ENCODE measurements at regions not wholly inside any gene's neighbourhood (a gene's known extent, or its start where the extent isn't known, plus 50 kb on each side); places are given as distances from the start of the nearest gene placed in this dataset.

DNA sequence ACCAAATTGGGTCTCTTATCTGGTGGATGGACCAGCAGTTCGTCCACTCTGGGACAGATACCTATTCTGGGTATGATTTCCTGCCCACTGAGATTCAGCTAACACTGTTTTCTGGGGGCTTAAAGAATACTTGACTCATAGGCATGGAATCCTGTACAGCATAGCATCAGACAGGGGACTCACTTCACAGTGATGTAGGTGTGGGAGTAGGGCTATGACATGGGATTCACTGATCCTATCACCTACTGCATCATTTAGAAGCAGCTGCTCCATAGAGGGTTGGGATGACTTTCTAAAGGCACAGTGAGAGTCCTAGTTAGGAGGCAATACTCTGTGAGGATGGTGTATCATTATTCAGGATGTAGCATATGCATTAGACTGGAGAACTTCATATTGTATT, 74.5 kb upstream of the AHI1 start:
- TF ChIP-seq CTCF (IDR thresholded peaks at IDR 0.05; ENCODE audit: low read depth, low read length): no peak
- no peak for TF ChIP-seq POLR2A (IDR thresholded peaks at IDR 0.05; ENCODE audit: extremely low read depth, insufficient read length)
- no peak for TF ChIP-seq MAX (IDR thresholded peaks at IDR 0.05; ENCODE audit: low read depth, low read length)
- no peak for TF ChIP-seq MYC (IDR thresholded peaks at IDR 0.05; ENCODE audit: low read depth, low read length)
